ENCODE measurements at regions not wholly inside any gene's neighbourhood (a gene's known extent, or its start where the extent isn't known, plus 50 kb on each side); places are given as distances from the start of the nearest gene placed in this dataset.

DNA sequence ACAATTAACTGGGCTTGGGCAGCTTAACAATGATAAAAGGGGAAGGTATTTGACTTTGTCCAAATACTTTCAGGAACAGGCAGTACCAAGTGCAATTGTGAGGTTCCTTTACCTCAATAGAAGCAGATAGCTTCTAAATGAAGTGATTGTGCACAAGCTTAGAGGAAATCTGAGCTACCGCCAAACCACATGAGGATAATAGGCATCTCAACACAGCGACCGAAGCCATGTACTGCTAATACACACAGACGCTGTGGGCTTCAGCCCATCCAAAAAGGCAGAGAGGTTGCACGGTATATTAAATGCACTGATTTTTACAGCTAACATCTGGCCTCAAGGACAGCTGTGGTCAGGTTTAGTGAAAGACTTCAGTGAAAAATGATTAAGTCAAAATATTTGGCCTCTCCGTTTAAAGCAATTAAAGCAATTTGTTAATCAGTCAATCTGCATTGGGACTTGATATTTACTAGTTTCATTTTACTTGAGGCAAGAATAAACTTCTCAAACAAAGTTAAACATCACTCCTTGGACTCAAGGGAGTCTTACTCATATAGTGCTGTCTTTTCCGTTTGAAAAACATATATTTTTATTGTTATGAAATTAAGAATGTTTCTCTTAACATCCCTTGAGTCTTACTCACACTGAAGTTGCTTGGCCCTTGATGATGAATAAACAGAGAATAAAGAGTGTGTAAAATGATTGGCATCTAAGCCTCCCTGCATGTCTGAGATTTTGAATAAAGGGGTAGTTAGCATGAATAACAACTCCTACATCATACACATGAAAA, 306.3 kb downstream of the C7orf25 start:
- DNase-seq, result no peak

DNA sequence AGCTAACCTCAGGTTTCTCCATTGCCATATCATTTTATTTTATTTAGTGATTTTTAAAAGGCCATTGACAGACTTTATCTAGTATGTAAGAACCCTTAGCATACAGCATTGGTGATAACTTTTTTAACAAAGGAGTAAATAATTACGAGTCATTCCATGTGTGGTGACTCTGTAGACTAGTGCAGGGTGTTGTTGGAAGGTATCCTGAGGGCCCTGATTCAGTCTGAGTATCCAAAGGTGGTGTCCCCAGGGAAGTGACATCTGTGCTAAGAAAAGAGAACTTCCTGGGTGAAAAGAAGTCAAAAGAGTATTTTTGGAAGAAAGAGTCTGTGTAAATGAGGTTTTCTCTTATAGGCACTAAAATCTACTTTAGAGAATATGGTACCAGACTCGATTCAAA, 308.4 kb downstream of the C7orf25 start:
- H3K9me3 ChIP-seq (ENCODE audit: insufficient read depth, low read length, severe bottlenecking), result no peaks in the 10 kb centered on the region

More for the DNA sequence above, 306.3 kb downstream of the C7orf25 start:
- Histone ChIP-seq H3K4me1 (ENCODE audit: insufficient read depth, low read length) (peaks cover 5% of the 10 kb centered on the region; the same call in 1 of the 2 replicates), H3K4me2 (ENCODE audit: insufficient read depth, low read length) (no peak overlapping the region), H3K79me2 (ENCODE audit: insufficient read depth, low read length) (no peaks in the 10 kb centered on the region), H4K20me1 (ENCODE audit: insufficient read depth, low read length) (no peaks in the 10 kb centered on the region), H3K4me3 (ENCODE audit: low read depth in 1 of 2, low read length in 2 of 2) (no peak overlapping the region), H3K27ac (ENCODE audit: low read length) (no peak overlapping the region), H3K27me3 (ENCODE audit: insufficient read depth, low read length, poor library complexity) (peaks cover 6% of the 10 kb centered on the region), H3K9me3 (ENCODE audit: insufficient read depth, low read length, severe bottlenecking) (no peaks in the 10 kb centered on the region), H2AFZ (ENCODE audit: low read depth, low read length) (no peak overlapping the region), H3K9ac (ENCODE audit: low read depth, low read length) (no peak overlapping the region), H3K36me3 (ENCODE audit: insufficient read depth, low read length) (no peaks in the 10 kb centered on the region)
- no peak for TF ChIP-seq EZH2 (IDR thresholded peaks at IDR 0.05; ENCODE audit: borderline replicate concordance, low read depth, low read length, severe bottlenecking)
- TF ChIP-seq, protein P1, sequence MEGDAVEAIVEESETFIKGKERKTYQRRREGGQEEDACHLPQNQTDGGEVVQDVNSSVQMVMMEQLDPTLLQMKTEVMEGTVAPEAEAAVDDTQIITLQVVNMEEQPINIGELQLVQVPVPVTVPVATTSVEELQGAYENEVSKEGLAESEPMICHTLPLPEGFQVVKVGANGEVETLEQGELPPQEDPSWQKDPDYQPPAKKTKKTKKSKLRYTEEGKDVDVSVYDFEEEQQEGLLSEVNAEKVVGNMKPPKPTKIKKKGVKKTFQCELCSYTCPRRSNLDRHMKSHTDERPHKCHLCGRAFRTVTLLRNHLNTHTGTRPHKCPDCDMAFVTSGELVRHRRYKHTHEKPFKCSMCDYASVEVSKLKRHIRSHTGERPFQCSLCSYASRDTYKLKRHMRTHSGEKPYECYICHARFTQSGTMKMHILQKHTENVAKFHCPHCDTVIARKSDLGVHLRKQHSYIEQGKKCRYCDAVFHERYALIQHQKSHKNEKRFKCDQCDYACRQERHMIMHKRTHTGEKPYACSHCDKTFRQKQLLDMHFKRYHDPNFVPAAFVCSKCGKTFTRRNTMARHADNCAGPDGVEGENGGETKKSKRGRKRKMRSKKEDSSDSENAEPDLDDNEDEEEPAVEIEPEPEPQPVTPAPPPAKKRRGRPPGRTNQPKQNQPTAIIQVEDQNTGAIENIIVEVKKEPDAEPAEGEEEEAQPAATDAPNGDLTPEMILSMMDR (IDR thresholded peaks at IDR 0.05; ENCODE audit: borderline replicate concordance, extremely low read depth, low read length, poor library complexity, severe bottlenecking), result no peak
- ATAC-seq (ENCODE audit: insufficient read depth, low read depth), result no peak

DNA sequence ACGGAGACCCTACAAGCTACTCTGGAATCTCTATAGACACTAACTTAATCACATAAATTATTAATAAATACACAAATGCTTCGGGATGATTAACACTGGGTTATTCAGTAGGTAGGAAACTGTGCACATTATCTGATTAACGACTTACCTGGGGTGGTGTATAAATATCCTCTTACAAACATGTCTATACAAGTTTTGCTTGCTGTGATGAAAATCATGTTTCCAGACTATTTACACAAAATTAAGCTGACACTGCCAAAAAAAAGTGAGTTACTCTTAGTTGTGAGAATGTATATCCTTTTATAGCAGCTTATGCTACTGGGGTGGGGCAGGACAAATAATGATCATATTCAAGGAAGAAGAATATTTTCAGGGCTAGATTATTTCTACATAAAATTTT, 314.6 kb downstream of the C7orf25 start:
- Histone ChIP-seq H3K79me2 (ENCODE audit: insufficient read depth, low read length) (no peaks in the 10 kb centered on the region), H2AFZ (ENCODE audit: low read depth, low read length) (no peak overlapping the region), H3K4me1 (ENCODE audit: insufficient read depth, low read length) (no peaks in the 10 kb centered on the region; the same call in 1 of the 2 replicates), H3K9me3 (ENCODE audit: insufficient read depth, low read length, severe bottlenecking) (peaks cover 4% of the 10 kb centered on the region), H4K20me1 (ENCODE audit: insufficient read depth, low read length) (no peaks in the 10 kb centered on the region), H3K27ac (ENCODE audit: low read length) (no peak overlapping the region), H3K36me3 (ENCODE audit: insufficient read depth, low read length) (no peaks in the 10 kb centered on the region), H3K9ac (ENCODE audit: low read depth, low read length) (no peak overlapping the region), H3K4me2 (ENCODE audit: insufficient read depth, low read length) (no peak overlapping the region), H3K27me3 (ENCODE audit: insufficient read depth, low read length, poor library complexity) (peaks cover 4% of the 10 kb centered on the region), H3K4me3 (ENCODE audit: low read depth in 1 of 2, low read length in 2 of 2) (no peak overlapping the region)
- no peak for TF ChIP-seq EZH2 (IDR thresholded peaks at IDR 0.05; ENCODE audit: borderline replicate concordance, low read depth, low read length, severe bottlenecking)
- TF ChIP-seq, protein P1 (IDR thresholded peaks at IDR 0.05; ENCODE audit: borderline replicate concordance, extremely low read depth, low read length, poor library complexity, severe bottlenecking), result no peak
- DNase-seq, result no peak
- ATAC-seq (ENCODE audit: insufficient read depth, low read depth), result no peak

More for the DNA sequence above, 308.4 kb downstream of the C7orf25 start:
- DNase-seq (no peak), ATAC-seq (ENCODE audit: insufficient read depth, low read depth) (no peak)
- H2AFZ ChIP-seq (ENCODE audit: low read depth, low read length), result no peak overlapping the region
- peaks cover 6% of the 10 kb centered on the region for H3K27me3 ChIP-seq (ENCODE audit: insufficient read depth, low read length, poor library complexity)
- H4K20me1 ChIP-seq (ENCODE audit: insufficient read depth, low read length), result no peaks in the 10 kb centered on the region
- TF ChIP-seq, protein P1 (IDR thresholded peaks at IDR 0.05; ENCODE audit: borderline replicate concordance, extremely low read depth, low read length, poor library complexity, severe bottlenecking), result no peak
- TF ChIP-seq EZH2 (IDR thresholded peaks at IDR 0.05; ENCODE audit: borderline replicate concordance, low read depth, low read length, severe bottlenecking), result no peak
- no peaks in the 10 kb centered on the region for H3K79me2 ChIP-seq (ENCODE audit: insufficient read depth, low read length)
- H3K4me1 ChIP-seq (ENCODE audit: insufficient read depth, low read length), result peaks cover 5% of the 10 kb centered on the region; the same call in 1 of the 2 replicates
- H3K4me3 ChIP-seq (ENCODE audit: low read depth in 1 of 2, low read length in 2 of 2), result no peak overlapping the region
- H3K27ac ChIP-seq (ENCODE audit: low read length), result no peak overlapping the region
- H3K4me2 ChIP-seq (ENCODE audit: insufficient read depth, low read length), result no peak overlapping the region
- H3K9ac ChIP-seq (ENCODE audit: low read depth, low read length), result no peak overlapping the region
- no peaks in the 10 kb centered on the region for H3K36me3 ChIP-seq (ENCODE audit: insufficient read depth, low read length)

All from DND-41 (cell line).